ENCODE measurements at regions not wholly inside any gene's neighbourhood (a gene's known extent, or its start where the extent isn't known, plus 50 kb on each side); places are given as distances from the start of the nearest gene placed in this dataset.

DNA sequence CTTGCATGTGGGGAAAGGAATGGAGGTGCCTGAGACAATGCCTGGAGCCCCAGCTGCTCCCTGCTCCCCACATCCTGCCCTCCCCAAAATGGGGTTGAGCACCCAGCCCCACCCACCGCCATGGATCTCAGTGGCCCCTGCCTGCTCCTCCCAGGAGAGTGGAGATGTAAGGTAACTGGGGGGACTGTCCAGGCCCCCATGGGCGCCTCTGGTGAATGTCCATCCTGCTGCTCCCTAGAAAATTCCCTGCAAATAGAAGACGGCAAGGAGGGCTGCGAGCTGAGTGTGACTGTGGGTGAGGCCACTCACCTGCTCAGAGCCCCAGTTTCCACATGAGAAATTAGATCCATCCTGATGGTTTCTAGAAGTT is 101.6 kb downstream of the RAMP3 start:
- TF ChIP-seq, protein P1, sequence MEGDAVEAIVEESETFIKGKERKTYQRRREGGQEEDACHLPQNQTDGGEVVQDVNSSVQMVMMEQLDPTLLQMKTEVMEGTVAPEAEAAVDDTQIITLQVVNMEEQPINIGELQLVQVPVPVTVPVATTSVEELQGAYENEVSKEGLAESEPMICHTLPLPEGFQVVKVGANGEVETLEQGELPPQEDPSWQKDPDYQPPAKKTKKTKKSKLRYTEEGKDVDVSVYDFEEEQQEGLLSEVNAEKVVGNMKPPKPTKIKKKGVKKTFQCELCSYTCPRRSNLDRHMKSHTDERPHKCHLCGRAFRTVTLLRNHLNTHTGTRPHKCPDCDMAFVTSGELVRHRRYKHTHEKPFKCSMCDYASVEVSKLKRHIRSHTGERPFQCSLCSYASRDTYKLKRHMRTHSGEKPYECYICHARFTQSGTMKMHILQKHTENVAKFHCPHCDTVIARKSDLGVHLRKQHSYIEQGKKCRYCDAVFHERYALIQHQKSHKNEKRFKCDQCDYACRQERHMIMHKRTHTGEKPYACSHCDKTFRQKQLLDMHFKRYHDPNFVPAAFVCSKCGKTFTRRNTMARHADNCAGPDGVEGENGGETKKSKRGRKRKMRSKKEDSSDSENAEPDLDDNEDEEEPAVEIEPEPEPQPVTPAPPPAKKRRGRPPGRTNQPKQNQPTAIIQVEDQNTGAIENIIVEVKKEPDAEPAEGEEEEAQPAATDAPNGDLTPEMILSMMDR (conservative IDR thresholded peaks at IDR 0.05 in 1 of 2, IDR thresholded peaks at IDR 0.05 in 1 of 2; ENCODE audit: low read depth in 1 of 2, low read length in 2 of 2), result no peak
- no peak for TF ChIP-seq EZH2 (IDR thresholded peaks at IDR 0.05; ENCODE audit: low read length, missing control alignments)

Measured in fibroblast of lung (primary cell).